Stimulated activated CD4-positive, alpha-beta T cell treated with anti-CD3 and anti-CD28 coated beads, Interleukin-4, amount 100 ng/mL, for 48 hours (primary cell): ENCODE measurements at regions not wholly inside any gene's neighbourhood (a gene's known extent, or its start where the extent isn't known, plus 50 kb on each side); places are given as distances from the start of the nearest gene placed in this dataset.
A peak's percentile ranks its signal among the peaks of the same experiment; 100 is the strongest.
"Not testable (repeated sequence)": the region's sequence is repeated elsewhere in the genome, so short reads cannot be mapped to it uniquely, and the experiment has no call there.

Experiments
- DNase-seq, 2 donors: peaks; one replicate each; pipeline ENCODE4 v3.0.0-alpha.2; 2020; ENCODE audit warnings: low read depth in 2 of 2

- DNase-seq = no peak
Observed at GRCh38 chr12:127158385-127159061, 1108.4 kb upstream of the TMEM132C start.

GRCh38 chr12:127161466-127161865, 1105.5 kb upstream of the TMEM132C start:
- DNase-seq = no peak

GRCh38 chr12:127162307-127162706, 1104.7 kb upstream of the TMEM132C start:
- no peak for DNase-seq

DNA sequence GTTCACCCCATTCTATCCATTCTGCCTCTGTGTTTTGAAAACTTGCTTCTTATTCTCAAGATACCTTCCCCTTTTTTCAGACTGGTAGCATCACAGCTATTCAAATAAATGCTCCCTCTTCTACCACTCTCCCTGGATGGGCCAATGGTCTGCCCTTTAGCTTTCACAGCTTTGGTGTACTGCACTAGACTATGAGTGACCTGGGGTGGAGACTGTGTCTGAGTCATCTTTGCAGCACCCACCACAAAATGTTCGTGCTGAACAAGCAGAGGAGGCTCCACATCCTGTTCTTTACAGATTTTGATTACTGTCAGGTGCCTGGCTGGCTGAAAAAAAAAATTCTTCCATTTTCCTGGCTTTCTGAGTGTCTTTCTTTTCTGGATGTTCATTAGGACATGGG, 1104.1 kb upstream of the TMEM132C start:
- DNase-seq = peak in 1 of 2 donors; percentile 38

- peak; percentile 77 to 78 for DNase-seq
Observed at GRCh38 chr12:127165567-127166392, 1101.2 kb upstream of the TMEM132C start.

- no peak for DNase-seq
Observed at GRCh38 chr12:127169321-127170181, 1097.4 kb upstream of the TMEM132C start.

GRCh38 chr12:127170226-127171180, 1096.5 kb upstream of the TMEM132C start:
- no peak for DNase-seq

DNA sequence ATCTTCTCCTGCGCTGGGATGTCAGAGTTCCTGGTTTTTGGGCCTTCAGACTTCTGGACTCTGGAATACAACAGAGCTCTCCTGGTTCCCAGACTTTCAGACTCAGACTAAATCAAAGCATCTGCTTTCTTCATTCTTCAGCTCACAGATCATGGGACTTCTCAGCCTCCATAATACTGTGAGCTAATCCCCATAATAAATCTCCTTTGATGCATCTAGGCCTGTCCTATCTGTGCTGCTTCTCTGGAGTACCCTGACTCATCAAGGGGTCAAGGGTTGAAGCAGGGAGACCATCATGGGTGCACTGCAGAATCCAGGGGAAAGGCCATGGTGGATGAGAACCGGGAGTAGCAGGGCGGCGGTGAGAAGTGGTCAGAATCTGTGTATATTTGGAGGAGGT, 1094.1 kb upstream of the TMEM132C start:
- DNase-seq = no peak

DNA sequence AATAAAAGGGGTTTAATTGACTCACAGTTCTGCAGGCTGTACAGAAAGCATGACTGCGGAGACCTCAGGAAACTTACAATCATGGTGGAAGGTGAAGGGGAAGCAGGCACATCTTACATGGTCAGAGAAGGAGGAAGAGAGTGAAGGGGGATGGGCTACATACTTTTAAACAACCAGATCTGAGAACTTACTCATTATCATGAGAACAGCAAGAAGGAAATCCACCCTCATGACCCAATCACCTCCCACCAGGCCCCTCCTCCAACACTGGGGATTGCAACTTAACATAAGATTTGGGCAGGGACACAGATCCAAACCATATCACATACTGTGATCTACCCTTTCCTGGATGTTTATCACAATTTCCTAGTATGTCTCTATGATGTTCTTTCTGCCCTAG, 1093.0 kb upstream of the TMEM132C start:
- not testable (repeated sequence) for DNase-seq

DNA sequence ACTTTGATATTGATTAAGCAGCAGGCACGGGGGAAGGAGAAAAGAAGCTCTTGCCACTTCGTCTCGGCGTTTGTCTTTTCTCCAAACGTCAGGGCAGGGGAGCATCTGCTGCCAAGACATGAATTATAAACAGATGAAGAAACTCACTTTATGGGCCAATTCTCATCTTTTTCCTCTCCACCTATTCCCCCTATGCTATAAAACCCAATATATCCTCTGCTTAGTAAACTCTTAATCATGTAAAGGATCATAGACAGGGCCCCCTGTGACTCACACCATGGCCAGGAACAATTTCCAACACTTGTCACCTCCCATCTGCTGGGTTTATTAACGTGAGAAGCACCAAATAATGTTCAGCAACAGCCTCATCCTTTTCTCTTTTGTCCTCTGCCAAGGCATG, 1092.1 kb upstream of the TMEM132C start:
- no peak for DNase-seq

DNA sequence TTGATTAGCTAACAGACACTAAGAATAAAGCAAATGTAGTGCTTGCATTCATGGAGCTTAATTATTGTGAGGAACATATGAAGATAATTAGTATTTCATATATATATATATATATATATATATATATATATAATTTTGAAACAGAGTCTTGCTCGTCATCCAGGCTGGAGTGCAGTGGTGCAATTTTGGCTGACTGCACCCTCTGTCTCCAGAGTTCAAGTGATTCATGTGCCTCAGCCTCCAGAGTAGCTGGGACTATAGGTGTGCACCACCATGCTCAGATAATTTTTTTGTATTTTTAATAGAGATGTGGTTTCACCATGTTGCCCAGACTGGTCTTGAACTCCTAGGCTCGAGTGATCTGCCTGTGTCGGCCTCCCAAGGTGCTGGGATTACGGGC, 1091.6 kb upstream of the TMEM132C start:
- no peak for DNase-seq

- no peak for DNase-seq
Observed at GRCh38 chr12:127176804-127177203, 1090.2 kb upstream of the TMEM132C start.

- no peak for DNase-seq
Observed at GRCh38 chr12:127178052-127178451, 1088.9 kb upstream of the TMEM132C start.

DNA sequence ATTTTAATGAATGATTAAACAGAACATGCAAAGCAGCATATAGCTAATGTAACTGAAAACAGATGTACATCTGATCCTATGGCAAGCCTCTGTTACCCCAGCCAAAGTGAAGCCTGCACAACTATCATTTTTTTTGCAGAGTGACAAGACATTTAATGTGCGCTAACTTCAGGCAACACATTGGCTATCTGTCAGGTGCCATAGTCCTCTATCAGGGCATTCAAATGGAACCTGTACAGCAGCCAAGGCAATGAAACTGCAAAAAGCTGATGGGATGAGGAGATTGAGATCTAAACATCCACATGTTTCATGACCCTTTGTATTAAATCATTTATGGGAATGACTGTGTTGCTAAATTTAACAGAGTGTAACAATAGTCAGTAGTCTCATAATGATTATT, 1088.5 kb upstream of the TMEM132C start:
- no peak for DNase-seq

GRCh38 chr12:127179176-127179575, 1087.8 kb upstream of the TMEM132C start:
- no peak for DNase-seq

GRCh38 chr12:127182018-127182417, 1085.0 kb upstream of the TMEM132C start:
- DNase-seq = no peak

DNA sequence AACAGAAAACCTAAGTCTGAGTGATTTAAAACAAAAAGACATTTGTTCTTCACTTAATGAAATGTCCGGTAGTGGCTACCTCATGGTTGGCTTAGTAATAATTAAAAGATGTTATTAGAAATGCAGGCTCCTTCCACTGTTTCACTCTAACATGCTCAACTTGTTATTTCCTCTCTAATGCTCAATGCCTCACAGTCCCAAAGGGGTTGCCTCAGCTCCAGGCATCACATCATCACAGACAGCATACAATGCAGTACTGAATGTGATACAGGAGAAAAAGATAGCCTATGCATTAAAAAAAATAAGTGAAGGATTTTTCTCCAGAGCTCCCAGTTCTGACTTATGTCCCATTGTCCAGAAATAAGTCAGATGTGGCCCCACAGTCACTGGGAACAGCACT, 1077.0 kb upstream of the TMEM132C start:
- no peak for DNase-seq

DNA sequence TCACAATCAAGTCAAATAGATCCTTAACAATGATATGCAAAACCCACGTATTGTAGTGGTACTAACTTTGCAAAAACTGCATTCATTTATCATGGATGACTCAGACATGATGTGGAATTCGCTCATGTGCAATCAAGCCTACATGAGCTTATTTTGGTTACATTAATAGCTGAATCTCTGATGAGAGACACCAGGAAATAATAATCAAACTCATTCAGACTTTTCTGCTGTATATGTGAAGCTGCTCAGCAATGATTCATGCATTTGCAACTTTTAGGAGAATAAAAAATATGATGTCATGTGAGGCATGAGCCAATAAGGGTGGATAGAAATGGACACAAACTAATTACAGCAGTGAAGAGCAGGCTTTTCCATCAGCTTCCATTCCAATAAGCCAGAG, 1075.8 kb upstream of the TMEM132C start:
- no peak for DNase-seq

- DNase-seq = no peak
Observed at GRCh38 chr12:127192391-127192790, 1074.6 kb upstream of the TMEM132C start.

DNA sequence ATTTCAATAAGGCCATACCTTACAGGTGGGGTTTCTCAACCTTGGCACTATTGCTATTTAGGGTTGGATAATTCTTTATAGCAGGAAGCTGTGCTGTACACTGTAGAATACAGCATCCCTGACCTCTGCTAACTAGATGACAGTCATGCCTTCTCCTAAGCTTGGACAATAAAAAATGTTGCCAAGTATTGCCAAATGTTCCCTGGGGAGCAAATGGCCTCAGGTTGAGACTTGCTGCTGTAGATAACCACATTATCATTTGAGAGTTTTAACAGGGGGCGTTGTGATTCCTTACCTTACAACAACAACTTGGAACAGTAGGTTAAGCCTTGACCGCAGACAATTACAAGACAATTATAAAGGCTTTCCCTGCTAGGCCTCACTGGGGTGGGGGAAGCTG, 1073.6 kb upstream of the TMEM132C start:
- DNase-seq = no peak

DNA sequence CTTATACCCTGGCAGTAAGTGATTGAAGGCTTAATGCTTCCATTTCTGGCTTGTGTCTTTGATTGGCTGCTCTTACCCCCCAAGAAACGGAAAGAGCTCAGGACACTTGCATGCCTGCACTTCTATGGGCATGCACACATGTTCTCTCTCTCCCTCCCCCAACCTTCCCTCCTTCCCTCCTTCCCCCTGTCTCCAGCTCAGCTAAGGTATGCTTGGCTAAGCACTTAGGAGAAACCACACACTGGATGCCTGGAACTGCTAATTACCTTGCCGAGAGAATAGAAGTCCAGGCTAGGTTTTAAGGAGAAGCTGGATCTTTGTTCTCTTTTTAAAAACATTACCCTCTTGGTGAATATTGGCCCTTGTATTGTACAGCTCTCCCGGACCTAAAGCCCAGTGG, 1072.8 kb upstream of the TMEM132C start:
- no peak for DNase-seq
